ENCODE measurements at regions not wholly inside any gene's neighbourhood (a gene's known extent, or its start where the extent isn't known, plus 50 kb on each side); places are given as distances from the start of the nearest gene placed in this dataset.
"Not testable (repeated sequence)": the region's sequence is repeated elsewhere in the genome, so short reads cannot be mapped to it uniquely, and the experiment has no call there.

DNA sequence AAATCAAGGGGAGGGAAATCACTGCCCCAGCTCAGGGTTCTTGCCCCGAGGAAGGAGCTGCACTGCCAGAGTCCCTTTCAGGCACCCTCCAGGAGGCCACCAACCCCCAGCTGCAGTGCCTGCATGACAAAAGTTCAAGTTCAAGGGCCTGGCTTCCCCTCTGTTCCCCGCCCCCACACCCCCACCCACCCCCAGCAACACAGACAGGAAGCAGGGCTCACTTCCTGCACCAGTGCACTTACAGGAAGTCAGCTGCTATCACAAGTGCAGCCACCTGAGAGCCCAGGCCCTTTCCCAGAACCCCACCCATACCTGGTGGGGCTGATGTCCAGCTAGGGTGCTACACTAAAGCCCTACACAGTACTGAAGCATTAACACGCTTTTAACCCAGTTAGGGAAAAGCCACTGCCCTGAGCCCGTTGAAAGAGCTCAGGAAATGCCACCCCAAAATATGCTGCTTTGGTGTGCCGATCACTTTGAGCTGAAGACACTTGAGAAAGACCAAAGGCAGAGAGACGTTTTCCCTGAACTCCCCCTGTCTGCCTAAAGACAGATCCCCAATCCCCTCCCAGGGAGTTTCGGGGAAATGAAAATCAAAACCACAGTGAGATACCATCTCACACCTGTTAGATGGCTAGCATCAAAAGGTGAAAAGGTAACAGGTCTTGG is 109.9 kb upstream of the CAB39 start:
- DNase-seq (ENCODE audit: low spot score) = peak; percentile 66
- TF ChIP-seq, protein P1, sequence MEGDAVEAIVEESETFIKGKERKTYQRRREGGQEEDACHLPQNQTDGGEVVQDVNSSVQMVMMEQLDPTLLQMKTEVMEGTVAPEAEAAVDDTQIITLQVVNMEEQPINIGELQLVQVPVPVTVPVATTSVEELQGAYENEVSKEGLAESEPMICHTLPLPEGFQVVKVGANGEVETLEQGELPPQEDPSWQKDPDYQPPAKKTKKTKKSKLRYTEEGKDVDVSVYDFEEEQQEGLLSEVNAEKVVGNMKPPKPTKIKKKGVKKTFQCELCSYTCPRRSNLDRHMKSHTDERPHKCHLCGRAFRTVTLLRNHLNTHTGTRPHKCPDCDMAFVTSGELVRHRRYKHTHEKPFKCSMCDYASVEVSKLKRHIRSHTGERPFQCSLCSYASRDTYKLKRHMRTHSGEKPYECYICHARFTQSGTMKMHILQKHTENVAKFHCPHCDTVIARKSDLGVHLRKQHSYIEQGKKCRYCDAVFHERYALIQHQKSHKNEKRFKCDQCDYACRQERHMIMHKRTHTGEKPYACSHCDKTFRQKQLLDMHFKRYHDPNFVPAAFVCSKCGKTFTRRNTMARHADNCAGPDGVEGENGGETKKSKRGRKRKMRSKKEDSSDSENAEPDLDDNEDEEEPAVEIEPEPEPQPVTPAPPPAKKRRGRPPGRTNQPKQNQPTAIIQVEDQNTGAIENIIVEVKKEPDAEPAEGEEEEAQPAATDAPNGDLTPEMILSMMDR (IDR thresholded peaks at IDR 0.05; ENCODE audit: borderline replicate concordance, control extremely low read depth, extremely low read depth, insufficient read depth, missing control alignments) = no peak
- in situ Hi-C loops (cut with MboI; ENCODE audit: low sequenced_read_pairs, unreplicated experiment) = no loop called here

- in situ Hi-C loops (cut with MboI; ENCODE audit: low sequenced_read_pairs, unreplicated experiment); DNase-seq (ENCODE audit: low spot score): not testable (repeated sequence)
Measured at GRCh38 chr2:230603317-230603716, 109.3 kb upstream of the CAB39 start.

DNA sequence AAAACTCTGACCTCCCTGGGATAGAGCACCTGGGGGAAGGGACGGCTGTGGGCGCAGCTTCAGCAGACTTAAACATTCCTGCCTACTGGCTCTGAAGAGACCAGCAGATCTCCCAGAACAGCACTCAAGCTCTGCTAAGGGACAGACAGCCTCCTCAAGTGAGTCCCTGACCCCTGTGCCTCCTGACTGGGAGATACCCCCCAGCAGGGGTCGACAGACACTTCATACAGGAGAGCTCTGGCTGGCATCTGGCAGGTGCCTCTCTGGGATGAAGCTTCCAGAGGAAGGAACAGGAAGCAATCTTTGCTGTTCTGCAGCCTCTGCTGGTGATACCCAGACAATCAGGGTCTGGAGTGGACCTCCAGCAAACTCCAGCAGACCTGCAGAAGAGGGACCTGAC is 108.5 kb upstream of the CAB39 start:
- in situ Hi-C loops (cut with MboI; ENCODE audit: low sequenced_read_pairs, unreplicated experiment); DNase-seq (ENCODE audit: low spot score): not testable (repeated sequence)

- TF ChIP-seq, protein P1 (IDR thresholded peaks at IDR 0.05; ENCODE audit: borderline replicate concordance, control extremely low read depth, extremely low read depth, insufficient read depth, missing control alignments) = no peak
- in situ Hi-C loops (cut with MboI; ENCODE audit: low sequenced_read_pairs, unreplicated experiment) = loop anchor here (10.0 kb wide), 1 partner anchor 609 kb away; no protein-coding TSS in a partner anchor
Measured at GRCh38 chr2:230614040-230614439, 98.6 kb upstream of the CAB39 start.

DNA sequence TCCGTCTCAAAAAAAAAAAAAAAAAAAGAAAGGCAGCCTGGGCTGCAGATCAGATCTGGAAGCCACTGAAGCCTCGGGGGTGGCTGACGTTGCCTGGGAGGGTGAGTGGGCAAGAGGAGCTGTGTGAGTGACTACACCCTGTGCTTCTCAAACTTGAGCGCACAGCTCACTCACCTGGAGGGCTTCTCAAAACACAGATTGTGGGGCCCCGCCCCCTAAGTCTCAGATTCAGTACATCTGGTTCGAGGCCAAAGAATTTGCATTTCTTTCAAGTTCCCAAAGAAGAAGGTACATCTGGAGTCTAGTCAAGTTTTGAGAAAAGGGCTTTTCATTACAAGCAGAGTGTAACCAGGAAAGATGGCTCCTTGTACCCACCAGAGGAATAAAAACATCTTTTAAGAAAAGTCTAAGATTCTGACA is 97.7 kb upstream of the CAB39 start:
- in situ Hi-C loops (cut with MboI; ENCODE audit: low sequenced_read_pairs, unreplicated experiment) = loop anchor here (10.0 kb wide), 1 partner anchor 610 kb away; no protein-coding TSS in a partner anchor
- DNase-seq (ENCODE audit: low spot score) = peak; percentile 75
- TF ChIP-seq, protein P1 (IDR thresholded peaks at IDR 0.05; ENCODE audit: borderline replicate concordance, control extremely low read depth, extremely low read depth, insufficient read depth, missing control alignments) = no peak

More at GRCh38 chr2:230614040-230614439, 98.6 kb upstream of the CAB39 start:
- no peak for DNase-seq (ENCODE audit: low spot score)

DNA sequence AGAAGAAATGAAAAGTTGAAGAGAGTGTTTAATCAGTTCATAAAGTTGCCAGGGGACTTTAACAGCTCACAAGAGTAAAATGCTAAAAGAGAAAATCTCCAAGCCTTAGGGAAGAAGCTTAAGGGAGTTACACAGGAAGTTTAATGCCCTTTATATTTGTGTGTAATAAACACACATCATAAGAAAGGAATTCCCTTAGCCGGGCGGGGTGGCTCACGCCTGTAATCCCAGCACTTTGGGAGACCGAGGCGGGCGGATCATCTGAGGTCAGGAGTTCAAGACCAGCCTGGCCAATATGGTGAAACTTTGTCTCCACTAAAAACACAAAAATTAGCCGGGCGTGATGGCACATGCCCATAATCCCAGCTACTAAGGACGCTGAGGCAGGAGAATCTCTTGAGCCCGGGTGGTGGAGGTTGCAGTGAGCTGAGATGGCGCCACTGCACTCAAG is 95.4 kb upstream of the CAB39 start:
- DNase-seq (ENCODE audit: low spot score) = not testable (repeated sequence)
- in situ Hi-C loops (cut with MboI; ENCODE audit: low sequenced_read_pairs, unreplicated experiment) = loop anchor here (10.0 kb wide), 1 partner anchor 612 kb away; no protein-coding TSS in a partner anchor

GRCh38 chr2:230619491-230619890 is 93.2 kb upstream of the CAB39 start:
- in situ Hi-C loops (cut with MboI; ENCODE audit: low sequenced_read_pairs, unreplicated experiment) = loop anchor here (10.0 kb wide), 1 partner anchor 615 kb away; no protein-coding TSS in a partner anchor
- DNase-seq (ENCODE audit: low spot score) = no peak
- TF ChIP-seq, protein P1 (IDR thresholded peaks at IDR 0.05; ENCODE audit: borderline replicate concordance, control extremely low read depth, extremely low read depth, insufficient read depth, missing control alignments) = no peak

DNA sequence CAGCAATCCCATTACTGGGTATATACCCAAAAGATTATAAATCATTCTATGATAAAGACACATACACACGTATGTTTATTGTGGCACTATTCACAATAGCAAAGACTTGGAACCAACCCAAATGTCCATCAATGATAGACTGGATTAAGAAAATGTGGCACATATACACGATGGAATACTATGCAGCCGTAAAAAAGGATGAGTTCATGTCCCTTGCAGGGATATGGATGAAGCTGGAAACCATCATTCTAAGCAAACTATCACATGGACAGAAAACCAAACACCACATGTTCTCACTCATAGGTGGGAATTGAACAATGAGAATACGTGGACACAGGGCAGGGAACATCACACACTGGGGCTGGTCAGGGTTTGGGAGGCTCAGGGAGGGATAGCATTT is 87.4 kb upstream of the CAB39 start:
- in situ Hi-C loops (cut with MboI; ENCODE audit: low sequenced_read_pairs, unreplicated experiment); DNase-seq (ENCODE audit: low spot score): not testable (repeated sequence)

DNA sequence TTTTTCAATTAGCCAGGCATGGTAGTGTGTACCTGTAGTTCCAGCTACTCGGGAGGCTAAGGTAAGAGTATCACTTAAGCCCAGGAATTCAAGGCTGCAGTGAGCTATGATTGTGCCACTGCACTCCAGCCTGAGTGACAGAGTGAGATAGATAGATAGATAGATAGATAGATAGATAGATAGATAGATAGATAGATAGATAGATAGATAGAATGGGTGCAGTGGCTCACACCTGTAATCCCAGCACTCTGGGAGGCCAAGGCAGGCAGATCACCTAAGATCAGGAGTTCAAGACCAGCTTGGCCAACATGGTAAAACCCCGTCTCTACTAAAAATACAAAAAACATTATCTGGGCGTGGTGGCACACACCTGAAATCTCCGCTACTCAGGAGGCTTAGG is 85.6 kb upstream of the CAB39 start:
- DNase-seq (ENCODE audit: low spot score); in situ Hi-C loops (cut with MboI; ENCODE audit: low sequenced_read_pairs, unreplicated experiment): not testable (repeated sequence)
